CD14-positive monocyte (primary cell): ENCODE measurements at regions not wholly inside any gene's neighbourhood (a gene's known extent, or its start where the extent isn't known, plus 50 kb on each side); places are given as distances from the start of the nearest gene placed in this dataset.

Experiments
- DNase-seq, 3 donors: peaks; one replicate each; pipeline ENCODE4 v3.0.0-alpha.2; 2011 to 2022
- H2AFZ ChIP-seq: 2 replicates; pipeline ENCODE4 v1.6.0; 2012; ENCODE audit warnings: mild to moderate bottlenecking, low read depth, low read length, inconsistent platforms; ENCODE audit not compliant: insufficient read depth, poor library complexity, severe bottlenecking
- H3K27ac ChIP-seq, 2 donors: 1 replicate in 1 of 2; 2 replicates in 1 of 2; pipeline ENCODE4 v1.5.1; 2012 to 2013; ENCODE audit warnings: low read length in 2 of 2, control low read depth in 1 of 2, inconsistent platforms in 1 of 2, low read depth in 1 of 2, mild to moderate bottlenecking in 1 of 2
- H3K27me3 ChIP-seq, 2 donors: one replicate each; pipeline versions ENCODE4 v1.6.0 to v1.6.1; 2011 to 2013; ENCODE audit warnings: low read length in 2 of 2; ENCODE audit not compliant: control insufficient read depth in 2 of 2, insufficient read depth in 2 of 2
- H3K36me3 ChIP-seq, 2 donors: replicated peaks in 1 of 2; 1 replicate in 1 of 2; 2 replicates in 1 of 2; pipeline versions ENCODE4 v1.5.1 to v1.6.1; 2012 to 2013; ENCODE audit warnings: low read length in 2 of 2, control low read depth in 1 of 2, inconsistent platforms in 1 of 2, mild to moderate bottlenecking in 1 of 2; ENCODE audit not compliant: insufficient read depth in 2 of 2, control insufficient read depth in 1 of 2
- H3K4me1 ChIP-seq, 2 donors: 1 replicate in 1 of 2; 2 replicates in 1 of 2; pipeline versions ENCODE4 v1.5.1 to v1.6.1; 2012 to 2013; ENCODE audit warnings: low read length in 2 of 2, control low read depth in 1 of 2, inconsistent platforms in 1 of 2, mild to moderate bottlenecking in 1 of 2, moderate library complexity in 1 of 2; ENCODE audit not compliant: insufficient read depth in 2 of 2, control insufficient read depth in 1 of 2
- H3K4me2 ChIP-seq: replicated peaks from 2 replicates; pipeline ENCODE3; 2012; ENCODE audit warnings: low read length, moderate library complexity, mild to moderate bottlenecking; ENCODE audit not compliant: poor library complexity, severe bottlenecking; ENCODE audit errors: extremely low read depth
- H3K4me3 ChIP-seq, 3 experiments: fragments of 200-600 bp in 1 of 3; sonication (generic) in 1 of 3; replicated peaks in 1 of 3; 1 replicate in 2 of 3; 2 replicates in 1 of 3; pipeline ENCODE4 v1.5.1; 2011 to 2013; ENCODE audit warnings: low read length in 3 of 3, mild to moderate bottlenecking in 3 of 3, control low read depth in 2 of 3, low read depth in 2 of 3, inconsistent platforms in 1 of 3, moderate library complexity in 1 of 3
- H3K79me2 ChIP-seq: 2 replicates; pipeline ENCODE4 v1.6.0; 2012; ENCODE audit warnings: mild to moderate bottlenecking, control low read depth, inconsistent platforms, low read length, moderate library complexity; ENCODE audit not compliant: insufficient read depth
- H3K9ac ChIP-seq: 2 replicates; pipeline ENCODE4 v1.6.0; 2017; ENCODE audit warnings: low read length, mild to moderate bottlenecking; ENCODE audit not compliant: insufficient read depth, poor library complexity, severe bottlenecking
- H3K9me3 ChIP-seq, 2 donors: replicated peaks in 1 of 2; 1 replicate in 1 of 2; 2 replicates in 1 of 2; pipeline versions ENCODE4 v1.5.1 to v1.6.1; 2012 to 2013; ENCODE audit warnings: low read length in 2 of 2, control low read depth in 1 of 2; ENCODE audit not compliant: control insufficient read depth in 1 of 2, insufficient read depth in 1 of 2
- H4K20me1 ChIP-seq: 2 replicates; pipeline ENCODE4 v1.6.0; 2012; ENCODE audit warnings: mild to moderate bottlenecking, low read length, control low read depth, moderate library complexity; ENCODE audit not compliant: insufficient read depth
- H3K27ac Mint-ChIP-seq, 7 donors: one replicate each; pipeline ENCODE4 v1.8.0; 2020; ENCODE audit warnings: mild to moderate bottlenecking in 7 of 7, mixed read lengths in 7 of 7, moderate library complexity in 6 of 7, inconsistent platforms in 2 of 7
- H3K27me3 Mint-ChIP-seq, 3 donors: one replicate each; pipeline ENCODE4 v1.8.0; 2021 to 2022; ENCODE audit warnings: low read depth in 3 of 3, mild to moderate bottlenecking in 3 of 3, mixed read lengths in 3 of 3, moderate library complexity in 3 of 3, inconsistent platforms in 1 of 3
- H3K36me3 Mint-ChIP-seq, 2 donors: one replicate each; pipeline ENCODE4 v1.8.0; 2020; ENCODE audit warnings: mixed read lengths in 2 of 2, inconsistent platforms in 1 of 2, mild to moderate bottlenecking in 1 of 2
- H3K4me1 Mint-ChIP-seq: one replicate; pipeline ENCODE4 v1.8.0; 2020; ENCODE audit warnings: mild to moderate bottlenecking, mixed read lengths
- H3K4me3 Mint-ChIP-seq, 2 donors: one replicate each; pipeline ENCODE4 v1.8.0; 2020; ENCODE audit warnings: mild to moderate bottlenecking in 2 of 2, mixed read lengths in 2 of 2, moderate library complexity in 1 of 2
- H3K9me3 Mint-ChIP-seq, 7 donors: one replicate each; pipeline ENCODE4 v1.8.0; 2020 to 2022; ENCODE audit warnings: mixed read lengths in 7 of 7, mild to moderate bottlenecking in 6 of 7, moderate library complexity in 6 of 7, inconsistent platforms in 2 of 7
- WGBS: methylation state at CpG from one replicate; pipeline ENCODE4 v1.1.5; 2013; ENCODE audit warnings: missing lambda C conversion rate; ENCODE audit not compliant: insufficient coverage; 5-methylcytosine and 5-hydroxymethylcytosine counted together
- intact Hi-C, 2 donors: fragments of 100-400 bp; cut with micrococcal nuclease; formaldehyde crosslinking; loops; one replicate each; pipeline versions ENCODE4 v1.15.0 to v1.15.1; 2023
- TF ChIP-seq, protein P1 (sequence below): fragments of 200-600 bp; IDR thresholded peaks from one replicate; pipeline ENCODE4 v1.8.0; 2022; ENCODE audit warnings: antibody characterized with exemption, mild to moderate bottlenecking

GRCh38 chr19:28405346-28405742 lies 807.6 kb downstream of the UQCRFS1 start:
- Histone ChIP-seq H3K79me2 (no peaks in the 10 kb centered on the region), H3K36me3 (no peaks in the 10 kb centered on the region), H3K9me3 (no peaks in the 10 kb centered on the region), H3K27ac (no peak overlapping the region), H4K20me1 (no peaks in the 10 kb centered on the region), H3K4me2 (no peak overlapping the region), H3K4me1 (no peaks in the 10 kb centered on the region), H2AFZ (no peak overlapping the region), H3K27me3 (no peaks in the 10 kb centered on the region), H3K4me3 (no peak overlapping the region), H3K9ac (no peak overlapping the region)
- no peak for DNase-seq
- 93% methylated on average over 8 of the region's 13 CpGs for WGBS
- H3K27me3 Mint-ChIP-seq = peaks cover 0 to 15% (median 10%) of the 10 kb centered on the region in 3 donors
- H3K27ac Mint-ChIP-seq = no peak overlapping the region
- intact Hi-C loops = no loop called here
- peaks cover 19% of the 10 kb centered on the region for H3K4me1 Mint-ChIP-seq
- H3K4me3 Mint-ChIP-seq = peak overlapping the region in 1 of 2 donors; percentile 43
- H3K36me3 Mint-ChIP-seq = no peaks in the 10 kb centered on the region
- H3K9me3 Mint-ChIP-seq = peaks cover 0 to 3% (median 0%) of the 10 kb centered on the region in 7 donors
- TF ChIP-seq, protein P1, sequence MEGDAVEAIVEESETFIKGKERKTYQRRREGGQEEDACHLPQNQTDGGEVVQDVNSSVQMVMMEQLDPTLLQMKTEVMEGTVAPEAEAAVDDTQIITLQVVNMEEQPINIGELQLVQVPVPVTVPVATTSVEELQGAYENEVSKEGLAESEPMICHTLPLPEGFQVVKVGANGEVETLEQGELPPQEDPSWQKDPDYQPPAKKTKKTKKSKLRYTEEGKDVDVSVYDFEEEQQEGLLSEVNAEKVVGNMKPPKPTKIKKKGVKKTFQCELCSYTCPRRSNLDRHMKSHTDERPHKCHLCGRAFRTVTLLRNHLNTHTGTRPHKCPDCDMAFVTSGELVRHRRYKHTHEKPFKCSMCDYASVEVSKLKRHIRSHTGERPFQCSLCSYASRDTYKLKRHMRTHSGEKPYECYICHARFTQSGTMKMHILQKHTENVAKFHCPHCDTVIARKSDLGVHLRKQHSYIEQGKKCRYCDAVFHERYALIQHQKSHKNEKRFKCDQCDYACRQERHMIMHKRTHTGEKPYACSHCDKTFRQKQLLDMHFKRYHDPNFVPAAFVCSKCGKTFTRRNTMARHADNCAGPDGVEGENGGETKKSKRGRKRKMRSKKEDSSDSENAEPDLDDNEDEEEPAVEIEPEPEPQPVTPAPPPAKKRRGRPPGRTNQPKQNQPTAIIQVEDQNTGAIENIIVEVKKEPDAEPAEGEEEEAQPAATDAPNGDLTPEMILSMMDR = no peak

DNA sequence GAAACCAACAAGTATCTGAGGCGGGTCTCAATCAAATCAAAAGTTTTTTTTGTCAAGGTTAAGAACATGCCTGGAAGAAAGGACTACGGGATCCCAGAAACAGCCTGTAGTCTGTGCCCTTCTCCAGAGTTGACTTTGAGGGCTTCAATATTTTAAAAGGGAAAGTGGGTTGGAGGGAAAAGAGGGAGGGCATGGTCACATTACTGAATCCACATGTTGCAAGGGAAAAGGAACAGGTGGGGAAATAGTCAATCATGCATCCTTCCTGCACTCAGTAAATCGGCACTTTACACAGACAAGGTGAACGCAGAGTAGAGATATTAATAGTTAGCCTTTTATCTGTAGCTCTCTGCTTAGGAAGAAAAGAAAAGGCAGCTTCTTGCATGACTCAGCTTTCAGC lies 808.5 kb downstream of the UQCRFS1 start:
- Histone ChIP-seq H3K9ac (no peak overlapping the region), H2AFZ (no peak overlapping the region), H3K79me2 (no peaks in the 10 kb centered on the region), H3K27me3 (no peaks in the 10 kb centered on the region), H3K36me3 (no peaks in the 10 kb centered on the region), H3K27ac (no peak overlapping the region), H3K4me1 (no peaks in the 10 kb centered on the region), H3K4me2 (no peak overlapping the region), H3K4me3 (no peak overlapping the region), H4K20me1 (no peaks in the 10 kb centered on the region), H3K9me3 (no peaks in the 10 kb centered on the region)
- peaks cover 0 to 15% (median 10%) of the 10 kb centered on the region in 3 donors for H3K27me3 Mint-ChIP-seq
- TF ChIP-seq, protein P1 = no peak
- DNase-seq = no peak
- no peak overlapping the region for H3K4me3 Mint-ChIP-seq
- peaks cover 0 to 3% (median 0%) of the 10 kb centered on the region in 7 donors for H3K9me3 Mint-ChIP-seq
- H3K36me3 Mint-ChIP-seq = no peaks in the 10 kb centered on the region
- no peak overlapping the region for H3K27ac Mint-ChIP-seq
- peaks cover 19% of the 10 kb centered on the region for H3K4me1 Mint-ChIP-seq
- WGBS = 86% methylated on average over 2 of the region's 4 CpGs
- intact Hi-C loops = no loop called here
